Neural progenitor cell (in vitro differentiated cells): ENCODE measurements at regions not wholly inside any gene's neighbourhood (a gene's known extent, or its start where the extent isn't known, plus 50 kb on each side); places are given as distances from the start of the nearest gene placed in this dataset.

Experiments used
- DNase-seq: peaks from one replicate; pipeline ENCODE4 v3.0.0-alpha.2; 2016; ENCODE audit warnings: low spot score
- H2AFZ ChIP-seq: fragments of 200-600 bp; sonication (generic); replicated peaks from 2 replicates; pipeline ENCODE4 v1.6.1; 2016; ENCODE audit warnings: antibody characterized with exemption
- H3F3A ChIP-seq: fragments of 200-600 bp; sonication (generic); 2 replicates; pipeline ENCODE4 v1.6.1; 2016; ENCODE audit warnings: antibody characterized with exemption, low read depth
- H3K27ac ChIP-seq: fragments of 200-600 bp; sonication (generic); 2 replicates; pipeline ENCODE4 v1.5.1; 2016; ENCODE audit warnings: mild to moderate bottlenecking
- H3K27me3 ChIP-seq: fragments of 200-600 bp; sonication (generic); 2 replicates; pipeline ENCODE4 v1.6.1; 2016; ENCODE audit warnings: mild to moderate bottlenecking, moderate library complexity
- H3K36me3 ChIP-seq: fragments of 200-600 bp; sonication (generic); 2 replicates; pipeline ENCODE4 v1.5.1; 2016
- H3K4me1 ChIP-seq: fragments of 200-600 bp; sonication (generic); 2 replicates; pipeline ENCODE4 v1.6.1; 2016; ENCODE audit warnings: mixed run types
- H3K4me2 ChIP-seq: fragments of 200-600 bp; sonication (generic); 2 replicates; pipeline ENCODE4 v1.6.1; 2016
- H3K4me3 ChIP-seq: fragments of 200-600 bp; sonication (generic); 2 replicates; pipeline ENCODE4 v1.5.1; 2016
- H3K79me2 ChIP-seq: fragments of 200-600 bp; sonication (generic); 2 replicates; pipeline ENCODE4 v1.6.1; 2016; ENCODE audit warnings: low read depth
- H3K9ac ChIP-seq: fragments of 200-600 bp; sonication (generic); 2 replicates; pipeline ENCODE4 v1.6.1; 2016
- H3K9me3 ChIP-seq: fragments of 200-600 bp; sonication (generic); 2 replicates; pipeline ENCODE4 v1.5.1; 2016; ENCODE audit warnings: low read depth
- H4K20me1 ChIP-seq: fragments of 200-600 bp; sonication (generic); 2 replicates; pipeline ENCODE4 v1.6.1; 2016; ENCODE audit warnings: low read depth
- H3K27ac Mint-ChIP-seq: 3 replicates; pipeline ENCODE4 v1.8.0; 2021; ENCODE audit warnings: mixed read lengths
- H3K27me3 Mint-ChIP-seq: 2 replicates; pipeline ENCODE4 v1.8.0; 2022; ENCODE audit warnings: low read depth, mild to moderate bottlenecking, inconsistent platforms, moderate library complexity, mixed read lengths; ENCODE audit not compliant: insufficient read depth
- H3K36me3 Mint-ChIP-seq: 3 replicates; pipeline ENCODE4 v1.8.0; 2021; ENCODE audit warnings: mixed read lengths
- H3K4me1 Mint-ChIP-seq: 3 replicates; pipeline ENCODE4 v1.8.0; 2021; ENCODE audit warnings: mixed read lengths
- H3K4me3 Mint-ChIP-seq: 3 replicates; pipeline ENCODE4 v1.8.0; 2021; ENCODE audit warnings: mild to moderate bottlenecking, moderate library complexity, mixed read lengths
- H3K9me3 Mint-ChIP-seq: 3 replicates; pipeline ENCODE4 v1.8.0; 2020; ENCODE audit warnings: mixed read lengths
- CTCF ChIP-seq: fragments of 200-600 bp; sonication (generic); IDR thresholded peaks from 2 replicates; pipeline ENCODE4 v1.5.1; 2017; ENCODE audit warnings: antibody characterized with exemption, mild to moderate bottlenecking
- EZH2 ChIP-seq: fragments of 200-600 bp; sonication (generic); IDR thresholded peaks from 2 replicates; pipeline ENCODE4 v1.6.1; 2017; ENCODE audit warnings: antibody characterized with exemption, mild to moderate bottlenecking, moderate library complexity
- EZH2phosphoT487 ChIP-seq: fragments of 200-600 bp; sonication (generic); IDR thresholded peaks from 2 replicates; pipeline ENCODE4 v1.6.1; 2017; ENCODE audit warnings: antibody characterized with exemption

GRCh38 chr21:19031953-19032352, 628.4 kb upstream of the TMPRSS15 start:
- Mint-ChIP-seq H3K36me3 (no peaks in the 10 kb centered on the region), H3K9me3 (no peaks in the 10 kb centered on the region), H3K4me1 (peaks cover 5% of the 10 kb centered on the region), H3K27ac (no peak overlapping the region), H3K4me3 (no peak overlapping the region), H3K27me3 (no peaks in the 10 kb centered on the region)
- Histone ChIP-seq H3K27ac (no peak overlapping the region), H2AFZ (no peak overlapping the region), H4K20me1 (no peaks in the 10 kb centered on the region), H3F3A (no peaks in the 10 kb centered on the region), H3K27me3 (no peaks in the 10 kb centered on the region), H3K9me3 (no peaks in the 10 kb centered on the region), H3K4me2 (no peak overlapping the region), H3K4me1 (no peaks in the 10 kb centered on the region), H3K79me2 (no peaks in the 10 kb centered on the region), H3K9ac (no peak overlapping the region), H3K36me3 (no peaks in the 10 kb centered on the region), H3K4me3 (no peak overlapping the region)
- DNase-seq: no peak
- TF ChIP-seq CTCF (no peak), EZH2phosphoT487 (no peak), EZH2 (no peak)

- Histone ChIP-seq H4K20me1 (no peaks in the 10 kb centered on the region), H3K27me3 (no peaks in the 10 kb centered on the region), H3K4me2 (no peak overlapping the region), H3F3A (no peaks in the 10 kb centered on the region), H3K4me3 (no peak overlapping the region), H2AFZ (no peak overlapping the region), H3K36me3 (no peaks in the 10 kb centered on the region), H3K9me3 (no peaks in the 10 kb centered on the region), H3K9ac (no peak overlapping the region), H3K27ac (no peak overlapping the region), H3K4me1 (no peaks in the 10 kb centered on the region), H3K79me2 (no peaks in the 10 kb centered on the region)
- Mint-ChIP-seq H3K9me3 (peaks cover under 1% of the 10 kb centered on the region), H3K4me1 (peaks cover 5% of the 10 kb centered on the region), H3K27ac (no peak overlapping the region), H3K27me3 (no peaks in the 10 kb centered on the region), H3K4me3 (no peak overlapping the region), H3K36me3 (no peaks in the 10 kb centered on the region)
- DNase-seq: no peak
- TF ChIP-seq EZH2phosphoT487 (no peak), EZH2 (no peak), CTCF (no peak)
These were observed 630.5 kb upstream of the TMPRSS15 start for GRCh38 chr21:19034041-19034440.

- no peaks in the 10 kb centered on the region for H3K36me3 Mint-ChIP-seq
- Histone ChIP-seq H3K4me1 (no peaks in the 10 kb centered on the region), H3K36me3 (no peaks in the 10 kb centered on the region), H4K20me1 (no peaks in the 10 kb centered on the region), H3K27ac (no peak overlapping the region), H3F3A (no peaks in the 10 kb centered on the region), H3K4me3 (no peak overlapping the region), H2AFZ (no peak overlapping the region), H3K9ac (no peak overlapping the region), H3K4me2 (no peak overlapping the region), H3K79me2 (no peaks in the 10 kb centered on the region), H3K27me3 (no peaks in the 10 kb centered on the region), H3K9me3 (no peaks in the 10 kb centered on the region)
- no peak for TF ChIP-seq EZH2phosphoT487
- no peak for TF ChIP-seq CTCF
- no peak for TF ChIP-seq EZH2
- no peak for DNase-seq
- no peaks in the 10 kb centered on the region for H3K27me3 Mint-ChIP-seq
- H3K4me3 Mint-ChIP-seq: no peak overlapping the region
- H3K27ac Mint-ChIP-seq: no peak overlapping the region
- H3K9me3 Mint-ChIP-seq: peaks cover 3% of the 10 kb centered on the region
- H3K4me1 Mint-ChIP-seq: peaks cover 5% of the 10 kb centered on the region
These were observed 631.0 kb upstream of the TMPRSS15 start for GRCh38 chr21:19034560-19034959.
